ENCODE measurements at regions not wholly inside any gene's neighbourhood (a gene's known extent, or its start where the extent isn't known, plus 50 kb on each side); places are given as distances from the start of the nearest gene placed in this dataset.

GRCh38 chr17:72299592-72299991 lies 178.8 kb downstream of the SOX9 start:
- Histone ChIP-seq H3K36me3 (no peaks in the 10 kb centered on the region), H3K27ac (no peak overlapping the region), H3K27me3 (no peaks in the 10 kb centered on the region), H3K4me1 (no peaks in the 10 kb centered on the region), H3K4me3 (no peak overlapping the region), H3K9me3 (no peaks in the 10 kb centered on the region)
- TF ChIP-seq POLR2A (IDR thresholded peaks at IDR 0.05) (no peak), CTCF (IDR thresholded peaks at IDR 0.05) (no peak), POLR2AphosphoS5 (IDR thresholded peaks at IDR 0.05; ENCODE audit: insufficient read depth in 1 of 2, low read depth in 1 of 2) (no peak)
- intact Hi-C loops (cut with DNase I) = no loop called here
- DNase-seq (ENCODE audit: extremely low spot score in 2 of 2) = no peak

GRCh38 chr17:72301887-72302286 lies 181.1 kb downstream of the SOX9 start:
- no peak overlapping the region for H3K4me3 ChIP-seq
- no peaks in the 10 kb centered on the region for H3K9me3 ChIP-seq
- H3K27ac ChIP-seq = no peak overlapping the region
- no peaks in the 10 kb centered on the region for H3K4me1 ChIP-seq
- DNase-seq (ENCODE audit: extremely low spot score in 2 of 2) = no peak
- H3K36me3 ChIP-seq = no peaks in the 10 kb centered on the region
- intact Hi-C loops (cut with DNase I) = no loop called here
- no peaks in the 10 kb centered on the region for H3K27me3 ChIP-seq
- TF ChIP-seq POLR2A (IDR thresholded peaks at IDR 0.05) (no peak), POLR2AphosphoS5 (IDR thresholded peaks at IDR 0.05; ENCODE audit: insufficient read depth in 1 of 2, low read depth in 1 of 2) (no peak), CTCF (IDR thresholded peaks at IDR 0.05) (no peak)

GRCh38 chr17:72302735-72303134 lies 181.9 kb downstream of the SOX9 start:
- intact Hi-C loops (cut with DNase I) = no loop called here
- no peak overlapping the region for H3K27ac ChIP-seq

GRCh38 chr17:72303787-72304733 lies 183.2 kb downstream of the SOX9 start:
- no peaks in the 10 kb centered on the region for H3K9me3 ChIP-seq
- TF ChIP-seq POLR2AphosphoS5 (IDR thresholded peaks at IDR 0.05; ENCODE audit: insufficient read depth in 1 of 2, low read depth in 1 of 2) = no peak
- no peaks in the 10 kb centered on the region for H3K36me3 ChIP-seq
- H3K4me3 ChIP-seq = no peak overlapping the region
- H3K4me1 ChIP-seq = no peaks in the 10 kb centered on the region
- intact Hi-C loops (cut with DNase I) = no loop called here
- H3K27ac ChIP-seq = no peak overlapping the region
- DNase-seq (ENCODE audit: extremely low spot score in 2 of 2) = no peak
- H3K27me3 ChIP-seq = no peaks in the 10 kb centered on the region

More at GRCh38 chr17:72302735-72303134, 181.9 kb downstream of the SOX9 start:
- Histone ChIP-seq H3K9me3 (no peaks in the 10 kb centered on the region), H3K4me3 (no peak overlapping the region), H3K36me3 (no peaks in the 10 kb centered on the region), H3K27me3 (no peaks in the 10 kb centered on the region), H3K4me1 (no peaks in the 10 kb centered on the region)
- no peak for DNase-seq (ENCODE audit: extremely low spot score in 2 of 2)
- TF ChIP-seq POLR2AphosphoS5 (IDR thresholded peaks at IDR 0.05; ENCODE audit: insufficient read depth in 1 of 2, low read depth in 1 of 2) = no peak

GRCh38 chr17:72304859-72305258 lies 184.0 kb downstream of the SOX9 start:
- no peak for TF ChIP-seq POLR2AphosphoS5 (IDR thresholded peaks at IDR 0.05; ENCODE audit: insufficient read depth in 1 of 2, low read depth in 1 of 2)
- TF ChIP-seq POLR2A (IDR thresholded peaks at IDR 0.05) = no peak
- no peak for TF ChIP-seq CTCF (IDR thresholded peaks at IDR 0.05)
- Histone ChIP-seq H3K4me1 (no peaks in the 10 kb centered on the region), H3K4me3 (no peak overlapping the region), H3K27ac (no peak overlapping the region), H3K9me3 (no peaks in the 10 kb centered on the region), H3K36me3 (no peaks in the 10 kb centered on the region), H3K27me3 (no peaks in the 10 kb centered on the region)
- no peak for DNase-seq (ENCODE audit: extremely low spot score in 2 of 2)
- intact Hi-C loops (cut with DNase I) = no loop called here

GRCh38 chr17:72305472-72305871 lies 184.7 kb downstream of the SOX9 start:
- intact Hi-C loops (cut with DNase I) = no loop called here
- Histone ChIP-seq H3K36me3 (no peaks in the 10 kb centered on the region), H3K4me1 (no peaks in the 10 kb centered on the region), H3K4me3 (no peak overlapping the region), H3K9me3 (no peaks in the 10 kb centered on the region), H3K27ac (no peak overlapping the region), H3K27me3 (no peaks in the 10 kb centered on the region)
- DNase-seq (ENCODE audit: extremely low spot score in 2 of 2) = no peak
- no peak for TF ChIP-seq POLR2A (IDR thresholded peaks at IDR 0.05)
- TF ChIP-seq POLR2AphosphoS5 (IDR thresholded peaks at IDR 0.05; ENCODE audit: insufficient read depth in 1 of 2, low read depth in 1 of 2) = no peak
- no peak for TF ChIP-seq CTCF (IDR thresholded peaks at IDR 0.05)

Data from vagina (tissue), 2 donors.